ENCODE measurements at regions not wholly inside any gene's neighbourhood (a gene's known extent, or its start where the extent isn't known, plus 50 kb on each side); places are given as distances from the start of the nearest gene placed in this dataset.

DNA sequence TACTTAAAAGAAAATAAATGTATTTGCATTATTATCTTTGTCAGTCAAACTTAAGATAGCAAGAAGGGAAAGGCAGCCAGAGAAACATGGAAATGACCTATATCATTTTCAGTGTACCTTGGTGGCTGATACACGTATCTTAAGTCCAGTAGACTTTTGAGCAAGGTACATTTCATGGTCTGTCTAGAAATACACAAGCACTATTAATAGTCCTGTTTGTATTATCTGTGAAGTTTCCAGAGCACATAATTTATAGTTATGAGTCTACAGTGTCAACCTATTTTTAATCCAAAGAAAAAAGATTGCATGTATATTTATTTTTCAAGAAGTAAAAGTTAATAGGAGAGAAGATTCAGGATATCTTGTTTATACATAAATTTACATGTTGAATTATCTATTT is 95.7 kb downstream of the IZUMO3 start:
- no peak for TF ChIP-seq CTCF (IDR thresholded peaks at IDR 0.05; ENCODE audit: low read depth, low read length)
- TF ChIP-seq EZH2phosphoT487 (IDR thresholded peaks at IDR 0.05; ENCODE audit: low read depth), result no peak
